CD4-positive, alpha-beta T cell treated with Interleukin-15 for 4 hours (primary cell): ENCODE measurements at regions not wholly inside any gene's neighbourhood (a gene's known extent, or its start where the extent isn't known, plus 50 kb on each side); places are given as distances from the start of the nearest gene placed in this dataset.

Experiments
- DNase-seq: peaks from one replicate; pipeline ENCODE4 v3.0.0-alpha.2; 2020; ENCODE audit warnings: low spot score

DNA sequence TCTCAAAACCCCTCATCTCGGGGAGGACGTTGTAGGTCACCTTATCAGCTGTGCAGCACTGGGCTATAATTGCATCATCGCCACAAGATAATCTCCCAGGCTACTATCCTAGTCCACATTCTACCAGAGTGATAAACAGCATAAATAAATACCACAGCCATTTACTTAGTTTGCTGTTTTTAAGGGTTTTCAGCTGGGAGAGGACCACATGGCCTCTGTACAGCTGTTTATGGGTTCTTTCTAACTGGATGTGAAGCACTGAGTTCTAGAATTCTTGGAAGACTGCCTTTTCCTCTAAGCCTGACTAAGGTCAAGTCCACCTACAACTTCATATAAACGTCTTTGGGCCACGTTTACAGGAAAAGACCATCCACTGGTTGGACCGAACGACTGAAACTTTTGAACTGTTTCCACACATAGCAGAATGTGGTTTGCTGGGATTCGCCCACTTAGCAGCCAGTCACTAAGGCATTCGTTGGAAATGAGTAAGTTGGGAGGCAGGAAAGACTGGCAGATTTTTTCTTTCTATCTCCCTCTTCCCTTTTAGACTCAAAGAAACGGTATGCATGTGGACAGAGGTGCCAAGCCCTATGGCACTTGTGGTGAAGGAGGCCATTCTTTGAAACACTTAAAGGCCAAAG lies 752.5 kb upstream of the SGCG start:
- DNase-seq, result no peak

- DNase-seq, result no peak
Observed at GRCh38 chr13:22432690-22433089, 748.1 kb upstream of the SGCG start.

DNA sequence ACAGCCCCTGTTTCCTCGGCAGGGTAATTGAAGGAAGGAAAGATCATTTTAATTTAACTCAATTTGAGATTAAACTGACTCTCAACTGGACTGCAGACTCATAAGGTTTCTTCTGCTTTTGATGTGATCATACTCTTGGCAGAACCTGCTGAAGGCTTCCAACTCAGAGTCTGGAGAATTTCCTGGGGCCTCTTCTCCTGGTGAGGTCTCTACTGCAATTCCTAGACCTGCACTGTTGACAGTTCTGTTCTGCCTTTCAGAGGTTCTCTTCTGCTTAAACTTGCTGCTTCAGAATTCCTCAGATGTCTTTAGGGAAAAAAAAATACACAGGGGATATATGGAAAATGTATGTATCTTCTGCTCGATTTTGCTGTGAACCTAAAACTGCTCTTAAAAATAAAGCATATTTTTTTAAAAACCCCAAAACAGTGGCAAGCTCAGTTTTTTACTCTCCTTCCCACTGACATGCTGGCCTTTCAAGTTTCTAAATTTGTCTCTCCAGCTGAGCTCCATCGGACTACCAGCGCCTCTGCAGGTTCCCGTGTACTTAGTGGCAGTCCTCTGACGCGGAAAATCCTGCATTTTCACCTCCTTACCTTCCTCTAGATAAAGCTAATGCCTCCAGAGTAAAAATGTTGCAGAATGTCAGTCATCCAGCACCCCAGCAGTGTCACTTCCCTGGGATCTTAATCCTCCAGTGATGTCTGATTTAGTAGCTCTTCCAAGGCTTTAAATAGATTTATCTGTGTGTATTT lies 733.5 kb upstream of the SGCG start:
- DNase-seq, result no peak

DNA sequence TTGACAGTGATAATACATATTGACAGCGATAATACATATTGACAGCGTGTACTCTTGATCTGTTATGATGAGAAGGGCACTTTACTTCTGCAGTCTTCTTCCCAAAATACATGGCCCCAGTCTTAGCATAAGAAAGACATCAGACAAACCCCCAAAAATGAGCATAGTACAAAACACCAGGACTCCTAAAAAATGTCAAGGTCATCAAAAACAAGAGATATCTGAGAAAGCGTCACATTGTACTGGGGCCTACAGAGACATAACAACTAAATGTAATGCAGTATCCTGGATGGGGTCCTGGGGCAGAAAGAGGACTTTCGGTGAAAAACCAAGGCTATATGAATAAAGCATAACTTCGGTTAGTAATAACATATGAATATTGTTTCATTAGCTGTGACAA lies 731.5 kb upstream of the SGCG start:
- DNase-seq, result no peak

GRCh38 chr13:22451327-22451741 lies 729.4 kb upstream of the SGCG start:
- no peak for DNase-seq

- no peak for DNase-seq
Observed at GRCh38 chr13:22454586-22454985, 726.2 kb upstream of the SGCG start.

DNA sequence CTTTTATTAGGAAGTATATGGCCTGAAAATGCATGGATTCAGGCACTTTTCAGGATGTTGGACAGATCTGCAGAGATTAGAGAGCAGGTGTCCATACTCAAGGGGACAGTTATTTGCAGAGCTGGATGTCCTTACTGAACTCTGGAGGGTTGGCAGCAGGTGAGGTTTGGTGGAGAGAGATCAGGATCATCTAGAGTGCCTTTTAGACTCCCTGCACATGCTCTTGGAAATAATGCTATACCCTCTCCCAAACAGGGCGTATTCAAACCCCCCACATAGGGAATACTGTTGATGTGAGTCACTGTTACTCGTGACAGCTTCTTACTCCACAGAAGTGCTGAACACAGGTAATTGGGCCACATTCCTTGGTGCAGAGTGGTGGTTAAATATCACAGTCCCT lies 725.7 kb upstream of the SGCG start:
- no peak for DNase-seq

GRCh38 chr13:22461854-22462490 lies 718.8 kb upstream of the SGCG start:
- no peak for DNase-seq

- DNase-seq, result no peak
Observed at GRCh38 chr13:22463089-22463488, 717.7 kb upstream of the SGCG start.

GRCh38 chr13:22468045-22468444 lies 712.7 kb upstream of the SGCG start:
- DNase-seq, result no peak

- DNase-seq, result no peak
Observed at GRCh38 chr13:22468824-22469223, 712.0 kb upstream of the SGCG start.

- DNase-seq, result no peak
Observed at GRCh38 chr13:22469452-22469851, 711.3 kb upstream of the SGCG start.

DNA sequence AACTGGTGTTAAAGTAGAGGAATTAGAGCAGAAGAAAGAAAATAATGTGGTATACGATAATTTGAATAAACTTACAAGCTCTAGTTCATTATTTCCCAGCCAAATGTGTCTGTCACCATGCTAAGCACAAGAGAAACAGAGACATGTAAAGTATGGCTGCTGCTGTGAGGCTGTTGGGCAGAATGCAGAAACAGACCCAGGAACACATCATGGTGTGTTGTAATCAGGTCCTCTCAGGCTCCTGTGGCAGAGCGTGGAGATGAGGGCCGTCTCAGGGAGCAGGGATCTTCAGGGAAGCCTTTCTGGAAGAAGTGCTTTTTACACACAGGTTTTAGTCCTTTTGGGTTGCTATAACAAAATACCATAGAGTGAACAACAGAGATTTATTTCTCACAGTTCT lies 710.7 kb upstream of the SGCG start:
- DNase-seq, result no peak

DNA sequence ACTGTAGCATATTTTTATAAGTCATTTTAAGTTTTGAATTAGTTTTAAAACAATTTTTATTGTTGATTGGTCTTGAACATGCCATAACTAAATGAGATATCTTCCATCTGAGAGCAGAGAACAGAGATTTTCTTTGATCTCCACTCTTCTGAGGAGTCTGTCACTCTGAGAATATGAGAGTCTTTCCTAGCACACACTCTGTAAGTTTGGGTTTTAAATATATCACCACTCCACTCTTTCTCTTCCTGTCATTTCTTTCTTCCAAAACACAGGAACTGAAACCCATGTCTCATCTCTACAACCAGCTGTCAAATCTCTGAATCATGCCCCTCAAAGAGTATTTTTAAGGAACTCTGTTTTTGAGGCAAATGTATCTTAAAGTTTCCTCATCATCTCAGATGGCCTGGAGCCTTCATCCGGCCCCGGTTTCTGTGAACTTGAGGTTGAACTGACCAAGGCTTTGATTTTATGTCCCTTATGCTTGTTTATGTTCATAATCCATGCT lies 698.2 kb upstream of the SGCG start:
- no peak for DNase-seq

- no peak for DNase-seq
Observed at GRCh38 chr13:22483276-22483675, 697.5 kb upstream of the SGCG start.

DNA sequence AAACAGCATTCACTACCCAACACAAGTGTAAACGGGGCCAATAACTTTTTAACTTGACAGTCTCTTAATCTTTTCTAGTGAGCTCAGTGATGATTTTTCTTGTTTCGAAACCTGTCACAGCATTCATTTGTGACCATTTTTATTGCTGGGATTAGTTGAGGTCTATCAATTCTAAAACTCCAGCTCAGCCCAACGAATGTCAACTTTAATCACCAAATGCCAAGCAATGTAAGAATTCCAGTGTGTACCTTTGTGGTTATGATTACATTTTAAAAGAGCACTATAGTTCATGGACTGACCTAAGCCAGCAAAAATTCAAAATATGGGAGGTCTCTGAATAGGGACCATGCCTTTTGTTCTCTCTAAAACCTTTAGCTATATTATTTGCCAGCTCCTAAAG lies 694.3 kb upstream of the SGCG start:
- DNase-seq, result no peak

GRCh38 chr13:22487932-22488331 lies 692.8 kb upstream of the SGCG start:
- DNase-seq, result no peak

DNA sequence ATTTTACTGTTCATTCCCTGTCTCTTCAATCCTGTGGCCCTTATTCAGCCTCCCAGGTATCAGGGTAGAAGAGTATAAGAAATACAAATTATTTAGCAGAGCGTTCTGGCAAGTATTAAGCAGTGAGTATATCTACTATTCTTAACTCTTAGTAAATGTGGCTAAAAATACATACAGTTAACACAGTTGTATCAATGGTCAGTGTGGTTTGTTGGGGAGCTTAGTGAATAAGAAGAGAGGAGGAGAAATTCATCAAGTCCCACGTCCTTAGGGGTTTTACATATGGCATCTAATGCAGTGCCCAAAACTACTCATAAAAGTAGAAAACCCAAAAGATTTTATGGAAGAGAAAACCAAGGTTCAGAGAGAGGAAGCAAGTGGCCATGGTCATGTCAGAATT lies 691.0 kb upstream of the SGCG start:
- DNase-seq, result no peak

GRCh38 chr13:22495819-22496218 lies 685.0 kb upstream of the SGCG start:
- DNase-seq, result no peak

- DNase-seq, result no peak
Observed at GRCh38 chr13:22496803-22497508, 683.8 kb upstream of the SGCG start.

DNA sequence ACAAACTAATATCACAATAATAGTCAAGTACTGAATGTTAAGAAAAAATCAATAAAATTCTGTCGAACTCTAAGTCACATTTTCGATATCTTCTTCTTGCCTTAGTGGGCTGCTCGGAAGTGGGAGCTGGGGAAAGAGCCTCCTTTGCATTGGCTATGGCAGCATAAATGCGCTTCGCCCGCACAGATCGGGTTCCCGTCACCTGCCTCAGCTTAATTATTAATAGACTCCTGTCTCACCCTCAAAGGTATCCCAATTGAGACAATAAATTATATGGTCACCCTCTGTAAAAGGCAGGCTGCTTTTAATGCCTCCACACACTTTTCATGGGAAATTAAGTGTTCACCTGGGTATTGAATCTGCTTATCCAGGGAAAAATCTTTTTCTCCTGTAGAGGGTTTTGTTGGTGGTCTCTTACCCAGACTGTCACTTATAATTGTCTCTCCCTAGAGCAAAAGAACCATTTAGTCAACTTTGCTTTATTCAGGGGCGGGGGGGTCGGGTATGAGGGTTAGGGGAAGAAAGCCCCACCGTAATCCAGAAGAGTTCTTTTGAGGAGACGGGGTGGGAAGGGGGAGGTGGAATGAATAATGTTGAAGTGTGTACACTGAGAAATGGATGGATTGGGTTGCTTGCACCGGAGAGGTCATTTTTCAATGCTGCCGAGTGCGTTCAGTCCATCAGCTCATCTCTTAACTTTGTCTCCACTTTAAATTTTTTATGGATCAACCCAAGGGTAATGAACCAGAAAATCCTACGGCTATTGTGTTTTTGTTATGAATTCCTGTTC lies 682.6 kb upstream of the SGCG start:
- no peak for DNase-seq

DNA sequence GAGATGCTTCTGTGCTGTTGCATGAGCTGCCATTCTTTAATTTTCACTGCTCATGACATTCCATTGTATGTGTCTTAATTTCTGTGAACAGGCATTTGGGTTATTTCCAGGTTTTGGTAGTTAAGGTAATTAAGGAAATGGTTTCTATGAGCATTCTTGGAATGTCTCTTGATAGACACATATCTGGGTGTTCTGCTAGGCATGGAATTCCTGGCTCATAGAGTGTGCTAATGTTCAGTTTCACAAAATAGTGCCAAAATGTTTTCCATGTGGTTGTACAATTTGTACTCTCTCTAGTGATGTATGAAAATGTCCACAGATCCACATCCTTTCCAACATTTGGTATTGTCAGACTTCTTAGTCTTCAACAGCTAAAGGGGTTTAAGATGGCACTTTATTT lies 680.9 kb upstream of the SGCG start:
- no peak for DNase-seq
